ENCODE measurements at regions not wholly inside any gene's neighbourhood (a gene's known extent, or its start where the extent isn't known, plus 50 kb on each side); places are given as distances from the start of the nearest gene placed in this dataset.

GRCh38 chr2:12828980-12829379 is 112.2 kb downstream of the TRIB2 start:
- DNase-seq = peak; percentile 24

- DNase-seq = no peak
These were observed 114.3 kb downstream of the TRIB2 start for GRCh38 chr2:12831016-12831415.

GRCh38 chr2:12834239-12834638 is 117.5 kb downstream of the TRIB2 start:
- DNase-seq = no peak

DNA sequence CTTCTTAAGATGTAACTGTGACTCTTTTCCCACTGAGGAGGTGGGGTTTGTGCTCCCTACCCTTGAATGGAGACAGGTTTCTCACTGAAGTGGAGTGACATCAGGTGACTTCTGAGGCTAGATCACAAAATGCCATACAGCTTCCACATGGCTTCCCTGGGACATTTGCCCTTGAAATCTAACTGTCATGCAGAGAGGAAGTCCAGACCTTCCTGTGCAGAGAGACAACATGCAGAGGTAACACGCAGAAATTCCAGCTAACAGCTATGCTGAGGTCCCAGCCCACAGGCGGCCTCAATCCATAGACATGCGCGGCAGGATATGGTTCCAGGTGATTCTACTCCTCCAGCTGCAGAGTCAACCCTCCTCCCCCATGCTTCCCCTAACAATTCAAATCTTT is 119.0 kb downstream of the TRIB2 start:
- DNase-seq = no peak

- DNase-seq = no peak
These were observed 122.6 kb downstream of the TRIB2 start for GRCh38 chr2:12839339-12839738.

- DNase-seq = no peak
These were observed 124.3 kb downstream of the TRIB2 start for GRCh38 chr2:12841021-12841420.

DNA sequence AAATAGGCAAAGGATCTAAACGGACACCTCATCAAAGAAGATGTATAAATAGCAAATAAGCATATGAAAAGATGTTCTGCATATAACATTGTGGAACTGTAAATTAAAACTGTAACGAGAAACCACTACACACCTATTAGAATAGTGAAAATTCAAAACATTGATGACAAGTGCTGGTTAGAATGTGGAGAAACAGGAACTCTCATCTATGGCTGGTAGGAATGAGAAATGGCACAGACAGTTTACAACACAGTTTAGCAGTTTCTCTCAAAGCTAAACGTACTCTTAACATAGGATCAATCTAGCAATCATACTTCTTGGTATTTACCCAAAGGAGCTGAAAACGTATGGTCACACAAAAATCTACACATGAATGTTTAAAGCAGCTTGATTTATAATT is 126.2 kb downstream of the TRIB2 start:
- no peak for DNase-seq

DNA sequence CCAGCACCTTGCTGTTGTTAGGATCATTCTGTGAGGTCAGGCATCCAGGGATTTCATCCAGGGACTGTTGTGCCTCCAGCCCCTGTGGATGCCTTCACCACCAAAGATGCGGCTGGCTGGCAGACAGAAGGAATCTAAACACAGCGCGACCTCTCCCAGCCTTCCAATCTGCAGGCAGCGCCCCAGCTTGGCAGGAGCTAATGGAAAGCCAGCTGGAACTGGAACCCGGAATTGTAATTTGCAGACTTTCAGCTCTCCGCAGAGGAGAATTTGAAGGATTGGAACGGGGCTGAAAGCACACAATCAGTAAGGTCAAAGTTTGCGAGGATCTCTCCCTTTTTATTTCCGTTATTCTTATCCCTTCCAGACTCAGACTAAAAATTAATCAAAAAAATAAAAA is 127.8 kb downstream of the TRIB2 start:
- DNase-seq = no peak

DNA sequence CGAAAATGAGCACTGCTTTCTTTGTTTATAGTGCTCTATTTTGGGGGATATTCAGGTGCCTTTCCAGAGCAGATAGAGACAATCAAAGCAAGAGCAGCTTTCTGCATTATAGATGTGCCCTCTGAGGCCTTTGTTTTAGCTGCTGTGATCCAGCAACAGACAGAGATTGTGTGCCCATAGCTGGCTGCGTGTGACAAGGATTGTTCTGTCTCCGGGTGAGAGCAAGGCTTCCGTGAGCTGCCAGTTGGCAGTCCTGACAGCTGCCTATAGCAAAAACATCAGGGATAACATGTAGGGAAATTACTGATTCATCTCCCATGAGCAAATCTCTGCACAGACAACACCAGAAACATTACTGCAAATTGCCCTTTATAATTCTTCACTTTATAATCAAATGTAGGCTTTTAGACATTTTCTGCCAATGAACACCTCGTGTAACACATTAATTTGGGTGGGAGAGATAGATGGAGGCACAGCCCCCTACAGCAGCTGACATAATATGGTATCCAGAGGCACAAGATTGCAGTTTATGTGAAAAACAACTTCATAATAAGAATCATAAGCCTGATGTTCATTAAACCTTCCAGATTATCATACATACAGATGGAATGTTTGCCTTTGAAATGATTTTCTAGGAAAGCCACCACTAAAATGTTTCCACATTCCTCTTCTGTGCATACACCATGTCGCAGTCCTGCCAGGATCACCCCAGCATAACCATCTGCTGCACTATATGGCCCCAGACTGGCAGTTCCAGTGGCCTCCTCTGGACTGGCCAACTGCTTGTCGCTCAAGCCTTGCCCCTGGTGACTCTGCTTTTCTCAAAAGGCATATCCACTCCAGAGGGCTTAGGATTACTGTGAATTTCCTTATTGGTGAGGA is 131.2 kb downstream of the TRIB2 start:
- peak; percentile 22 for DNase-seq

DNA sequence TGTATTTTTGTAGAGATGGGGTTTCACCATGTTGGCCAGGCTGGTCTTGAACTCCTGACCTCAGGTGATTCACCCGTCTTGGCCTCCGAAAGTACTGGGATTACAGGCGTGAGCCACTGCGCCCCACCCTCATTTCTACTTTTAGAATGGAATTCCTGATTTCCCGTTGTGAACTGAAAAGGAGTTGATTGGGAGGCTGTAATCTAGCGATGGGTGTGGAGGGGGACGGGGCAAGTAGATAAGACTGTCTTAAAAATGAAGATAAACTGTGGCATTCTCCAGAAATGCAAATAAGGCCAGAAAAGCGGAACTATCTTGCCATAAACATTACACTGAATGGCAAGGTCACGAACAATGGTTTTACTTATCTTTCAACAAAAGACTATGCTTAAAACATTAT is 135.4 kb downstream of the TRIB2 start:
- DNase-seq = no peak

DNA sequence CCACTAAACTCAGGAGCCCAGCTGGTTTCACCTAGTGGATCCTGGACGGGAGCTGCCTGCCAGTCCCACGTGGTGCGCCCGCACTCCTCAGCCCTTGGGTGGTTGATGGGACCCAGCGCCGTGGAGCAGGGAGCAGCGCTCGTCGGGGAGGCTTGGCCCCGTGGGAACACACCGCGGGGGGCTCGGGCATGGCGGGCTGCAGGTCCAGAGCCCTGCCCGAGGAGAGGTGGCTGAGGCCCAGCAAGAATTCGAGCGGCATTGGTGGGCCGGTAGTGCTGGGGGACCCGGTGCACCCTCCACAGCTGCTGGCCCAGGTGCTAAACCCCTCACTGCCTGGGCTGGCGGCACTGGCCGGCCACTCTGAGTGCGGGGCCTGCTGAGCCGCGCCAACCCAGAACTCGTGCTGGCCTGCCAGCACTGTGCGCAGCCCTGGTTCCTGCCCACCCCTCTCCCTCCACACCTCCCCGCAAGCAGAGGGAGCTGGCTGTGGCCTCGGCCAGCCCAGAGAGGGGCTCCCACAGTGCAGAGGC is 137.3 kb downstream of the TRIB2 start:
- no peak for DNase-seq

DNA sequence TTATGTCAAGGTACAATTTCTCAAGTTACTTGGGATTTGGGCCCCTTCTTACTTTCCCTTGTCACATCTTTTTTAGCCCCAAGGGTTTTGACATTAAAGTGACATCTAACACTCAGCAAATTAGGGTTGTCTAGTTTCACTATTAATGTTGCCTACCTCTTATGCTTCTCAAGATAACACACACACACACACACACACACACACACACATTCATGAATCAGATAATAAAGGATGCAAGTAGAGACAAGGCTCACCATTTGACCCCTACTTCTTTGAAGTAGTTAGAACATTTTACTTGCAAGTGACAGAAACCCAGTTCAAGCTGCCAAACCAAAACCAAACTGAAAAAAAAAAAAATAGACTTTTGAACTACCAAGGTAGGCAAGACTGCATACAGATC is 138.8 kb downstream of the TRIB2 start:
- DNase-seq = no peak

DNA sequence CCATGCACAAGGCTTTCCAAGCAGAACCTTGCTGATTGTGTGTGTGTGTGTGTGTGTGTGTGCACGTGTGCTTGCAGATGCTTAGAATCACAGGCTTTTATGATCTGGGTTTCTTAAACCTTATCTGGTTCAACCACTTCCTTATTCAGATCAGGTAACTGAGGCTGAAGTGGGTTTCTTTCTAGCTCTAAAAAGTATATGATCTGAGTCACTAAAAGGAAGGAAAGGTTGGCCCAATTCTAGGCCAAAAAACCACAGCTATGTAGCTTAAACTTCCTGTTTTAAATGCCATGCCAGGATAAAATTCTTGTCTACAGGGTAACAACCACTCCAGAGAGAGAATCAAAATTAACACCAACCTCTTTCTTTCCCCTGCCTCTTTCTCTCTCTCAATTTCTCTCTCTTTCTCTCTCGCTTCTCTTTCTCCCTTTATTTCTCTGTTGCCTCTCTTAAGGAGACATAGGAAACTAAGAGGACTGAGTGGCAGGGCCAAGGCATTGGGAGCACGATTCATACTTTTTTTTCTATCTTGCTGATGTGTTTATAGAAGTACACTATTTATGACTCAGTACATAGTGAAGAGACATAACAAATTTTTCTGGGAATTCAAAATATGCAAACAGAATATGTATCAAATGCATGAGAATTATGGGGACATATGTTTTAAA is 140.3 kb downstream of the TRIB2 start:
- no peak for DNase-seq

GRCh38 chr2:12857891-12858290 is 141.2 kb downstream of the TRIB2 start:
- DNase-seq = no peak

GRCh38 chr2:12858786-12859185 is 142.1 kb downstream of the TRIB2 start:
- DNase-seq = no peak

DNA sequence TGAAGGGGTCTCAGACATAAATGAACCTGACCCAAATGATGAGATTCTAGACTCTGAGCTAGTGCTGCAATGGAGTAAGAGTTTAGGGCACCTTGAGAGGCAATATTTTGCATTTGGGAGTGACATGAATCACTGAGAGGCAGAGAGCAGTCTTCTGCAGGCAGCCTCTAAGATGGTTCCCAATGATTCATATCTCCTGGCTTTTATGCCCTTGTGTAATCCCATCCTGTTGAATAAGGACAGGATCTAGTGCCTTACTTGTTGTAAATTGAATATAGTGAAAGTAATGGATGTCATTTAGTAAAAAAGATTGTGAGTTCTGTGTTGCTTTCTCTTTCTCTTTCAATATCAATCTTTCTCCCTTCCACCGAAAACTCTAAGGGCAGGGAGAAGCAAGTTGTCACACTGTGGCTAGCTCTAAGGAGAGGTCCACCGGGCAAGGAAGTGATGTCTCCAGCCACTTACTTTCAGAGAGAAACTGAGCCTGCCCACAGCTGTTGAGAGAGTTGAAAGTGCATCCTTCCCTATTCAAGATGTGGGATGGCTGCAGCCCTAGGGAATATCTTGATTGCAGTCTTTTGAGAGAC is 144.7 kb downstream of the TRIB2 start:
- DNase-seq = no peak

DNA sequence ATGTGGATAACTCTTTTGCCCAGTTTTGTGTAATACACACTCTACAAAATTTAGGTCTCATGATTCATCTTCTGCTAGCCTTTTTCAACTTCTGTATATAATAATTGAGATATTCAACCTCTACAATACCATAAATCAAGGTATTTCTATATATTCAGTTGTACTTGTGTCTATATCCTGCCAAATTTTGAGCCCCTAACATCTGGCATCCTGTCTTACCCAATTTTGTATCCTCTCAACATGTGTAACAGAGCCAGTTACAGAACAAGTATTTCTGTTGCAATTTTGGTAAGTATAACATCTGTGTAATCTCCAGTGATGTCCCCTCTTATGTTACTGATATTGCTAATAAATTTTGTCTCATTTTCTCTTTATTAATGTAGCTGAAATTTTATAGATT is 145.8 kb downstream of the TRIB2 start:
- no peak for DNase-seq

GRCh38 chr2:12863937-12864336 is 147.2 kb downstream of the TRIB2 start:
- DNase-seq = no peak

- no peak for DNase-seq
These were observed 151.0 kb downstream of the TRIB2 start for GRCh38 chr2:12867631-12868287.

DNA sequence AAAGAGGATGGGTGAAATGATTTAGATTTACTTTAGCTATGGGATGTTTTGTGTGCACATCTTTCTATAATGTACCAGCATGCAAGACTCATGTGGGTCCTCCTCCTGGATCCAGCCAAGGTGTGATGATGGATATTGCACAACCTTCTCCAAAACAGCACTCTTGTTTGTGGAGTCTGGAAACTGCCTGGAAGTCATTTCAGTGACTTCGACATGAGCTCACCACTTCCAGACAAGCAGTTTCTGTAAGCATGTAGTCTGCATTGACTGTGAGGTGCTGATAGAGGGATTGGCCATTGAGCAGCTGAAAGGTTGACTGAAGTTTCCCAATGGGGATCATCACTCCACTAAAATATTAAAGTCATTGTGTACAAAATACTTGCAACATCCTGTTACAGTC is 154.0 kb downstream of the TRIB2 start:
- no peak for DNase-seq

GRCh38 chr2:12871694-12872315 is 155.1 kb downstream of the TRIB2 start:
- DNase-seq = no peak

GRCh38 chr2:12877761-12878160 is 161.0 kb downstream of the TRIB2 start:
- DNase-seq = no peak

DNA sequence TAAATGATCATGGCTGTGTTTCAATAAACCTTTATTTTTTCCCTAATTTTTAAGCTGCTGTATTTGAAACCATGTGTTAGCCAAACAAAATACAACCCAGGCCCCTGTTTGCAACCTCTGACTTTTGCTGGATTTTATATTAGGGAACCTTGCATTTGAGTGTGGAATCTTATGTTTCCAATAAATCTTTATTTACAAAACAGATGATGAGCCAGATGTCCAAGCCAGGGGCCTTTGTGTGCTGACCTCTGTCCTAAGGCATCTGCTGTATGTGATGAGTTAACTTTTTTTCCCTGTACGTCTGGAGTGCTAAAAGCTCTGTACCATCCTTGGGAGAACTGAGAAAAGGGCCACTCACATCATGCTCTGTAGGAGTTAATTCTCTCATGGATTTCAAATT is 162.9 kb downstream of the TRIB2 start:
- no peak for DNase-seq
